Panc1 (cell line): ENCODE measurements at regions not wholly inside any gene's neighbourhood (a gene's known extent, or its start where the extent isn't known, plus 50 kb on each side); places are given as distances from the start of the nearest gene placed in this dataset.

Experiments
- ATAC-seq: fragments of 200-7000 bp; cut with Tn5 transposase; 2 replicates; pipeline ENCODE4 v1.9.1; 2020; ENCODE audit warnings: mild to moderate bottlenecking, moderate library complexity
- BruUV-seq: library from RNA; stranded (reverse); fragments of 400-500 nt; replicated peaks from 2 replicates; lab custom pipeline; 2021; lab: Mats Ljungman, UMichigan
- CTCF ChIA-PET: fragments of 300-600 bp; sonication (Branson Sonifier 250); formaldehyde crosslinking; loops from one replicate; lab custom pipeline; 2022; ENCODE audit warnings: antibody characterized with exemption; lab: Charles Lee
- POLR2A ChIA-PET: fragments of 300-600 bp; sonication (Branson Sonifier 250); formaldehyde crosslinking; loops from one replicate; lab custom pipeline; 2022; ENCODE audit warnings: antibody characterized with exemption; lab: Charles Lee
- DNase-seq: peaks from one replicate; pipeline ENCODE4 v3.0.0-alpha.2; 2010; ENCODE audit warnings: low read depth, low spot score
- H3K27ac ChIP-seq: 2 replicates; pipeline ENCODE4 v1.5.1; 2011; ENCODE audit warnings: mild to moderate bottlenecking, low read length, inconsistent platforms
- H3K27me3 ChIP-seq: fragments of 200-500 bp; sonication (Bioruptor generic); 2 replicates; pipeline ENCODE4 v1.6.0; 2014; ENCODE audit warnings: low read length, inconsistent platforms; ENCODE audit not compliant: control insufficient read depth, insufficient read depth
- H3K36me3 ChIP-seq: fragments of 200-500 bp; sonication (Bioruptor generic); 2 replicates; pipeline ENCODE4 v1.5.1; 2014; ENCODE audit warnings: inconsistent platforms, mild to moderate bottlenecking, low read length, moderate library complexity; ENCODE audit not compliant: control insufficient read depth, insufficient read depth
- H3K4me1 ChIP-seq: 2 replicates; pipeline ENCODE4 v1.5.1; 2011; ENCODE audit warnings: inconsistent platforms, mild to moderate bottlenecking, low read length, moderate library complexity; ENCODE audit not compliant: control insufficient read depth, insufficient read depth
- H3K4me3 ChIP-seq, 2 experiments: 2 replicates each; pipeline ENCODE4 v1.5.1; 2011 to 2012; ENCODE audit warnings: low read depth in 2 of 2, low read length in 2 of 2, mild to moderate bottlenecking in 2 of 2, inconsistent platforms in 1 of 2, moderate library complexity in 1 of 2
- H3K9me3 ChIP-seq: fragments of 200-500 bp; sonication (Bioruptor generic); 2 replicates; pipeline ENCODE4 v1.5.1; 2014; ENCODE audit warnings: low read depth, mild to moderate bottlenecking, inconsistent platforms, low read length, moderate library complexity; ENCODE audit not compliant: control insufficient read depth, insufficient read depth
- CTCF ChIP-seq: fragments of 450-650 bp; IDR thresholded peaks from 2 replicates; pipeline ENCODE4 v1.5.1; 2017; ENCODE audit warnings: mild to moderate bottlenecking
- POLR2AphosphoS5 ChIP-seq: IDR thresholded peaks from 2 replicates; pipeline ENCODE4 v1.6.1; 2012; ENCODE audit warnings: mild to moderate bottlenecking, low read depth, low read length, moderate library complexity
- REST ChIP-seq, 2 experiments: IDR thresholded peaks; 2 replicates each; pipeline ENCODE4 v1.6.1; 2011 to 2012; ENCODE audit warnings: low read depth in 2 of 2, control low read depth in 1 of 2, low read length in 1 of 2, mild to moderate bottlenecking in 1 of 2, moderate library complexity in 1 of 2; ENCODE audit not compliant: insufficient read depth in 1 of 2
- SIN3A ChIP-seq: IDR thresholded peaks from 2 replicates; pipeline ENCODE4 v1.6.1; 2012; ENCODE audit warnings: low read depth, mild to moderate bottlenecking, low read length, moderate library complexity, borderline replicate concordance; ENCODE audit not compliant: insufficient read depth
- TCF7L2 ChIP-seq: IDR thresholded peaks from 2 replicates; pipeline ENCODE4 v1.6.1; 2011; ENCODE audit warnings: mild to moderate bottlenecking, low read depth, low read length, inconsistent platforms
- in situ Hi-C: cut with HindIII; loops from 2 replicates; pipeline ENCODE4 v1.10.0; 2016; ENCODE audit warnings: low sequenced_read_pairs, low pct_unique_long_range_greater_than_20kb
- intact Hi-C: fragments of 100-400 bp; cut with micrococcal nuclease; formaldehyde crosslinking; loops from one replicate; pipeline ENCODE4 v1.10.0; 2022; ENCODE audit not compliant: unreplicated experiment

- Histone ChIP-seq H3K4me3 (no peak overlapping the region), H3K9me3 (no peaks in the 10 kb centered on the region), H3K27me3 (peaks cover 6% of the 10 kb centered on the region), H3K36me3 (no peaks in the 10 kb centered on the region), H3K27ac (no peak overlapping the region), H3K4me1 (no peaks in the 10 kb centered on the region)
- TF ChIP-seq REST (IDR thresholded peaks at IDR 0.05; ENCODE audit: insufficient read depth in 1 of 2, low read depth in 2 of 2, low read length in 1 of 2) (no peak), TCF7L2 (no peak), CTCF (no peak), POLR2AphosphoS5 (no peak), SIN3A (no peak)
- no TSS peak for BruUV-seq
- DNase-seq (no peak), ATAC-seq (no peak)
- CTCF ChIA-PET: interaction anchor here (1.1 kb wide), 1 partner anchor 26 kb away, joined by 4 read pairs; no protein-coding TSS in a partner anchor
- in situ Hi-C loops (no loop called here), intact Hi-C loops (no loop called here)
- POLR2A ChIA-PET: no interaction called here
Measured at GRCh38 chr6:100103194-100103593, 109.2 kb upstream of the MCHR2 start.

- TF ChIP-seq REST (IDR thresholded peaks at IDR 0.05; ENCODE audit: insufficient read depth in 1 of 2, low read depth in 2 of 2, low read length in 1 of 2): no peak
- no peak for TF ChIP-seq CTCF
- no peak for TF ChIP-seq POLR2AphosphoS5
- TF ChIP-seq TCF7L2: no peak
- no peak for TF ChIP-seq SIN3A
- H3K27ac ChIP-seq: no peak overlapping the region
- in situ Hi-C loops: no loop called here
- H3K4me1 ChIP-seq: no peaks in the 10 kb centered on the region
- no peaks in the 10 kb centered on the region for H3K36me3 ChIP-seq
- ChIA-PET CTCF (interaction anchor here (1.2 kb wide), 1 partner anchor 234 kb away, joined by 4 read pairs; no protein-coding TSS in a partner anchor), POLR2A (no interaction called here)
- no TSS peak for BruUV-seq
- H3K4me3 ChIP-seq: no peak overlapping the region
- intact Hi-C loops: no loop called here
- ATAC-seq: no peak
- H3K27me3 ChIP-seq: peaks cover 6% of the 10 kb centered on the region
- DNase-seq: no peak
- no peaks in the 10 kb centered on the region for H3K9me3 ChIP-seq
Measured at GRCh38 chr6:100101644-100102043, 107.6 kb upstream of the MCHR2 start.
